SH-SY5Y (cell line): ENCODE measurements at regions not wholly inside any gene's neighbourhood (a gene's known extent, or its start where the extent isn't known, plus 50 kb on each side); places are given as distances from the start of the nearest gene placed in this dataset.

ENCODE experiments used
- GATA2 ChIP-seq: IDR thresholded peaks from 2 replicates; pipeline ENCODE4 v1.6.1; 2011; ENCODE audit warnings: mild to moderate bottlenecking, low read depth, low read length
- GATA3 ChIP-seq: IDR thresholded peaks from 2 replicates; pipeline ENCODE4 v1.6.1; 2011; ENCODE audit warnings: low read depth, mild to moderate bottlenecking, low read length, moderate library complexity

GRCh38 chr1:79716447-79716846 is 709.9 kb upstream of the ADGRL4 start:
- TF ChIP-seq GATA2, result no peak
- no peak for TF ChIP-seq GATA3
